ENCODE measurements at regions not wholly inside any gene's neighbourhood (a gene's known extent, or its start where the extent isn't known, plus 50 kb on each side); places are given as distances from the start of the nearest gene placed in this dataset.

GRCh38 chr22:47307822-47308221, 545.4 kb downstream of the TBC1D22A start:
- no peak for TF ChIP-seq SIN3A (IDR thresholded peaks at IDR 0.05; ENCODE audit: low read depth)
- no peak for TF ChIP-seq EZH2 (IDR thresholded peaks at IDR 0.05)
